Stimulated activated CD4-positive, alpha-beta T cell treated with anti-CD3 and anti-CD28 coated beads, Interleukin-15, amount 100 ng/mL, for 48 hours (primary cell): ENCODE measurements at regions not wholly inside any gene's neighbourhood (a gene's known extent, or its start where the extent isn't known, plus 50 kb on each side); places are given as distances from the start of the nearest gene placed in this dataset.

Source experiments
- DNase-seq, 2 donors: peaks; one replicate each; pipeline ENCODE4 v3.0.0-alpha.2; 2020; ENCODE audit warnings: low read depth in 2 of 2

DNA sequence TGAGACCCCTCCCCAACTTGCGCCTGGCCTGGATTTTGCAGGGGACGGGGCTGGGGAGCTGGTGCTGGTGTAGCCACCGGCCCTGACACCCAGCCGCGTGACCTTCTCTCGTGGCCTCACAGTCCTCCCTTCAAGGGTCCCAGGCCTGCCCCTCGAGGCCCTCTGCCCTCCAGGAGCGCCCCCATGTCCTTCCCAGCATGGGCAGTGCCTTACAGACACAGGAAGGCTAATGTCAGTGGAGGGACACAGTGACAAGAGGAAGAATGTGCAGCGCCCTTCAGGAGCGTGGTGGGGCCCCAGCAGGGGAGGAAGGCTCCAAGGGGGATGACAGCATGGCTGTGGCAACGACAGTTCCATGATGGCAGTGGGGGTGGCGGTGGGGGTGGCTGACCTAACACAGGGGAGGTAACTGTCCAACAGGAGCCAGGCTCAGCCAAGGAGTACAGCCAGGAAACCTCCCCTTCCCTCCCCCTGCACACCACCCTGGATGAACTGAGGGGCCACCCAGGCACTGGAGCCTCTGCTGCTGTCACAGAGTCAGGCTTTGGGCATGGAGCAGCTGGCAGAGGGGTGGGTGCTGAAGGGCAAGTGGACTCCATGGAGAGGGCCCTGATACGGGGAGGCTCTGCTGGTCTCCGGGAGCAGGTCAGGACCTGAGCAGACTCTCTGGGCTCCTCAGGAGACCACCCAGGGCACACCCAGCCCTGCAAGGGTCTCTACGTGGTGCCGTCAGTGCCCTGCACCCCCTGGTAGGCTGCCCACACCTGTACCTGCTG, 76.0 kb upstream of the RET start:
- no peak for DNase-seq

DNA sequence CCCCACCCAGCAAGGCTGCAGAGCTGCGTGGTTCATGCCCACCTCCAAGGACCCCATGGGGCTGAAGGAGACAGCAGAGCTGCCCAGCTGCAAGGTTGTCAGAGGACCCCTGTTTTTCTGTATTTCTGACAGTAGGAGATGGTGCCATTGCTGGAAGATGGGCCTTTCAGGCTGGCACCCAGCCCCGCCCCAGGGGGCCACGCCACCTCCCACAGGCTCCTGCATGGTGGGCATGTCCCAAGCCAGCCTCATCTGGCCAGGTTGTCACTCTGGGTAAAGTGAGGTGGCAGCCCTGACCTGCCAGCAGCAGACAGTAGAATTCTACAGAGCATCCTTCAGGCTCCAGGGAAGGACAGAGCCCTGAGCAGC, 75.5 kb upstream of the RET start:
- no peak for DNase-seq

DNA sequence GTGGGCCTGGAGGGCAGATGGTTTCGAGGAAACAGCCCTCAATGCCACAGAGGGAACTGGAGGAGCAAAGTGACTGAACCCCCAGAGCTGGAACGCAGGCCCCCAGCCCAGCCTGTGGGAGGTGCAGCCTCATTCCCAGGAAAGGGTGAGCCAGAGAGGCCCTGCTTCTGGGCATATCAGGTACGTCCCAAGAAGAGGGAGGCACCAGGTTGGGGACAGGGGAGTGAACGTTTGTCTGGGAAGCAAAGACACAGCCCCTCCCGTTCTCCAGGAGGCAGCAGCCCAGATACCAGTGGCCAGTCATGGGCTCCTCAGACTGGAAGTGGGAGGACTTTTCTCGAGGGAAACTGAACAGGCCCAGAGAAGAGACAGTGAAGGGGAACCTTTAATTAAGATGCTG, 74.3 kb upstream of the RET start:
- DNase-seq = no peak

DNA sequence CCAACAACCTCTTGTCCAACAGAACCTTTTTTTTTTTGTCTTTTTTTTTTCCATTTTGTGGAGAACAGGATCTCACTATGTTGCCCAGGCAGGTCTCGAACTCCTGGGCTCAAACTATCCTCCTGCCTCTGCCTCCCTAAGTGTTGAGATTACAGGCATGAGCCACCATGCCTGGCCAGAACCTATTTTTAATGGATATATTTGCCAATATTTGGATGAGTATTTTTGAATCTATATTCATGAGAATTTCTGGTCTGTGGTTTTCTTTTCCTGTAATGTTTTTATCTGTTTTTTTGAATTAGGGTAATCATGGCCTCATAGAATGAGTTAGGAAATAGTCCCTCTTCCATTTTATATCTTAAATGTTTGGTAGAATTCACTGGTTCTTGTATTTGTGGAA, 70.4 kb upstream of the RET start:
- DNase-seq = no peak

DNA sequence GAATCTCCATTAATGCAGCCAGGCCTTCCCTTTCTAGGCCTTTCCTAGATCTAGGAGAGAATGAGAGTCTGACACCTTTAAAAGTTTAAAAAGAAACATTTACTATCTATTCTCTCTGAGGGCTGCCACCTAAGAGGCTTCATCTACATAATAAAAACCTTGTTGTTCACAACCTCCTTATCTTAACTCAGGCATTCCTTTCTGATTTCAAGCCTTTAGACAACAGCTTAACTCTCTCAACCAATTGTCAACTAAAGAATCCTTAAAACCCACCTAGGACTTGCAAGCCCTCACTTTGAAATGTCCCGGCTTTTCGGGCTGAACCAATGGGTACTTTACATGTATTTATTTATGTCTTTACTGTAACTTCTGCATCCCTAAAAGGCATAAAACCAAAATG, 64.3 kb upstream of the RET start:
- no peak for DNase-seq

DNA sequence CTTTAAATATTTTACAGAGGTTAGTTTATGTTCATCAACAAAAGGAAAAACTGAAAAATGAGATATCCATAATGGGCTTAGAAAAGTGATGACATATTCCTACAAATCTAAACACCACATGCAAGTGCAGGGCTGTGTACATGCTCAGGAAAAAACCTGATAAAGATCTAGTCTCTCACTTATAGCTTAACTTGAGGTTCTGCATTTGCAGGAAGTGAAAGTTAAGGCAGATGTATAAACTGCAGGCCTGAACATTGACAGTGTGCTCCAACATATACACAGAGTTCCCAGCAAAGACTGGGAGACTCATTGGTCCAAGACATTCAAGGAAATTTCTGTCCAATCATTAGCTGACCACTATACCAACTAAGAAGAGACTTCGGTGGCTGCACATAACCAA, 63.8 kb upstream of the RET start:
- no peak for DNase-seq

DNA sequence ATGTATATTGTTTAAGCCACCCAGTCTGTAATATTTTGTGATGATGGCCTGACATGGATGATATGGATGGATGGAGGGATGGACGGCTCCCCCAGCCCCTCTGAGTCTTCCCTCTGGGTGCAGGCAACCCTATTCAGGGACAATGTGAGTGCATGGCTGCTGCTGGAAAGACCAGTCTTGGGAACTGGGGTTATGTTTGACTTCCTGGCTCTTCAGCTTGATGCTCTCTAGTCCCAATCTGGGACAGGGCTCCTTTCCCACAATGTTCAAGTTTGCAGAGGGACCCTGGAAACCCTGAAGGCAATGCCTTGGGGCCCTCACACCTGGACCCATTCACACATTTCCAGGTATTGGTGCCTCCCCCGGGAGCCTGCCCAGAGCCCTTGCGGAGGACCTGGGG, 52.3 kb upstream of the RET start:
- DNase-seq = no peak

DNA sequence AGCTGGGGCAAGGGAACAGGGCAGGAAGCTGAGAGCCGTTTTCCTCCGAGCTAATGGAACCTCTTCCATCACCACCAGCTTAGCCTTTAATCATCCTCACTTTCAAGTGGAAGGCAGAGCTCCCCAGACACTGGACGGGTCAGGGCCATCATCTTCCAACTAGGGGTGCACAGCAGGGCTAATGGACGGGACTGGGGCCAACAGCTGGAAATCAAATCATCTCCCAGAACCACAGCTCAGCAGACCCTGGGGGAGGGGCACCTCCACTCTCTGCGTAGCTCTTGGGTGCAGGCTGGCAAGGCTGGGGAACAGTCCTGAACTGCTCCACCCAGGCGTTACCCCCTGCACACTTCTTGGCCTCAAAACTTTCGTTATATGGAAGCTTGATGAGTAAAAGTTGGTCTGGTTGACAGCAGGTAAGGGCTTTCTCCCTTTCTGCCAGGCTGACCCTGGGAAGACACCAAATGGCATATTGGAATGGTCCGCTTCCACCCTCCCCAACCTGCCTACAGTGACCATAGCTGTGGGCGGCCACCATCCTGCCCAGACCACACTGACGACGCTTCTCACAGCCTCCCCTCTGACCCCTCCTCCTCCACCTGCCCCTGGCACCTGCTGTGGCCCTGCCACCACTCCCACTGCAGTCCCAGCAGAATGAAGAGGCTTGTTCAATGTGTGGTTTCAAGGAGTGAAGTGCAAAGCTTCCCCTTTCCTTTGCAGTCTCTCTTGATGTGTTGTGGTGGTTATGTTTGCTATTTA, 51.7 kb upstream of the RET start:
- no peak for DNase-seq

DNA sequence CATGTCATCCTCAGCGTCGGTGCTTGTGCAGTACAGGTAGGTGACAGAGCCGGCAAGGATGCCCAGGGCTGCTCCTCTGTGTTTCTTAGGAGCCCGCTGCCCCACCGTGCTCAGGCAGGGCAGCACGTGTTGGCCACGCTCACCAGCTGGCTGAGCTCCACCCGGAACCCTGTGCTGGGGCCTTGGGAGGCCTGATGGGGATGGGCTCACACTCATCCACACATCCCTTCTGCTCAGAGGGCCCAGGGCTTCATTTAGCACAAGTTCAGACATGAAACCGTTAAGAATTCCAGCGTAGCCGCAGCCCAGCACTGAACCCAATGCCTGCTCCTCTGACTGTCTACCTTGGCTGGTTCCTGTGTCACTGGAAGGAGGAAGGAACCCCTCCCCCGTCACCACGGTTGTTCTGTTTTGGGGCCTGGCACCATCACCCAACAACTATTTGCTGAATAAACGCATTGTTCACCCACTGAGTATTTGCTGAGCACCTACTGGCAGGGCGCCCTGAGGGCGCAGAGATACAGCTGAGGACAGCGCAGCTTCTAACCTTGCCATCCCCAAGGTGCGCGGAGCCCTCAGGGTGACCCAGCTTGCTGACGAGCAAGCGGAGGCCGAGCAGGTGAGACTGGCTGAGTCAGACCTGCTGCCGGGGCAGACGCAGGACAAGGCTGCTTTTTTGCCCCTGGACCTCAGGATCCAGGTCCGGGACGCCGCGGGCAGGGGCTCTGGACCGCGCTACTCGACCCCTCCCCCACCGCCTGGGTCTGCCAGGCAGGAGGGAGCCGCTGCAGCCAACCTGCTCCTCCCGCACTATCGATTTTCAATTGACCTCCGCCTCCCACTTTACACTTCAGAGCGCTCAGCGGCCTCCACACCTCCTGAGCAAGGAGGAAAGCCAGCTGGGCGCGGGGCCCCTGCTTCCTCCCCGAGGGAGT, 50.6 kb upstream of the RET start:
- DNase-seq = no peak
